Esophagus muscularis mucosa (tissue), 4 donors: ENCODE measurements at regions not wholly inside any gene's neighbourhood (a gene's known extent, or its start where the extent isn't known, plus 50 kb on each side); places are given as distances from the start of the nearest gene placed in this dataset.

Experiments used
- EP300 ChIP-seq: sonication (generic); formaldehyde crosslinking; IDR thresholded peaks from one replicate; pipeline ENCODE4 v1.6.1; 2017; ENCODE audit warnings: antibody characterized with exemption
- POLR2A ChIP-seq: fragments of 450-650 bp; IDR thresholded peaks from one replicate; pipeline ENCODE4 v1.6.1; 2017; ENCODE audit warnings: antibody characterized with exemption, moderate library complexity, mild to moderate bottlenecking, low read depth
- POLR2AphosphoS5 ChIP-seq, 2 donors: sonication (generic); formaldehyde crosslinking; IDR thresholded peaks; one replicate each; pipeline ENCODE4 v1.6.1; 2017; ENCODE audit warnings: antibody characterized with exemption in 2 of 2
- TF ChIP-seq, protein P1 (sequence below), 3 experiments: fragments of 200-600 bp in 2 of 3; fragments of 450-650 bp in 1 of 3; sonication (generic) in 2 of 3; IDR thresholded peaks; one replicate each; pipeline ENCODE4 v1.5.1; 2017 to 2019; ENCODE audit warnings: antibody characterized with exemption in 3 of 3, mild to moderate bottlenecking in 2 of 3, moderate library complexity in 1 of 3

GRCh38 chr6:108796875-108797274 is 51.3 kb upstream of the ARMC2 start:
- TF ChIP-seq, protein P1, sequence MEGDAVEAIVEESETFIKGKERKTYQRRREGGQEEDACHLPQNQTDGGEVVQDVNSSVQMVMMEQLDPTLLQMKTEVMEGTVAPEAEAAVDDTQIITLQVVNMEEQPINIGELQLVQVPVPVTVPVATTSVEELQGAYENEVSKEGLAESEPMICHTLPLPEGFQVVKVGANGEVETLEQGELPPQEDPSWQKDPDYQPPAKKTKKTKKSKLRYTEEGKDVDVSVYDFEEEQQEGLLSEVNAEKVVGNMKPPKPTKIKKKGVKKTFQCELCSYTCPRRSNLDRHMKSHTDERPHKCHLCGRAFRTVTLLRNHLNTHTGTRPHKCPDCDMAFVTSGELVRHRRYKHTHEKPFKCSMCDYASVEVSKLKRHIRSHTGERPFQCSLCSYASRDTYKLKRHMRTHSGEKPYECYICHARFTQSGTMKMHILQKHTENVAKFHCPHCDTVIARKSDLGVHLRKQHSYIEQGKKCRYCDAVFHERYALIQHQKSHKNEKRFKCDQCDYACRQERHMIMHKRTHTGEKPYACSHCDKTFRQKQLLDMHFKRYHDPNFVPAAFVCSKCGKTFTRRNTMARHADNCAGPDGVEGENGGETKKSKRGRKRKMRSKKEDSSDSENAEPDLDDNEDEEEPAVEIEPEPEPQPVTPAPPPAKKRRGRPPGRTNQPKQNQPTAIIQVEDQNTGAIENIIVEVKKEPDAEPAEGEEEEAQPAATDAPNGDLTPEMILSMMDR (IDR thresholded peaks at IDR 0.05) = no peak
- TF ChIP-seq POLR2A (no peak), POLR2AphosphoS5 (IDR thresholded peaks at IDR 0.05) (no peak), EP300 (no peak)
